Liver (tissue), 8 donors: ENCODE measurements at regions not wholly inside any gene's neighbourhood (a gene's known extent, or its start where the extent isn't known, plus 50 kb on each side); places are given as distances from the start of the nearest gene placed in this dataset.

Experiments
- DNase-seq: peaks from one replicate; pipeline ENCODE4 v3.0.0-alpha.2; 2017; ENCODE audit warnings: low spot score
- H3K27ac ChIP-seq, 2 donors: one replicate each; pipeline ENCODE4 v1.7.0; 2013; ENCODE audit warnings: inconsistent platforms in 2 of 2, low read length in 2 of 2, control low read depth in 1 of 2, low read depth in 1 of 2, mild to moderate bottlenecking in 1 of 2
- H3K27me3 ChIP-seq, 4 donors: one replicate each; pipeline versions ENCODE4 v1.6.1 to v1.7.0; 2013; ENCODE audit warnings: low read length in 3 of 4, inconsistent platforms in 1 of 4, mild to moderate bottlenecking in 1 of 4, moderate library complexity in 1 of 4; ENCODE audit not compliant: control insufficient read depth in 4 of 4, insufficient read depth in 4 of 4
- H3K36me3 ChIP-seq, 4 donors: one replicate each; pipeline versions ENCODE4 v1.6.1 to v1.7.0; 2013; ENCODE audit warnings: low read length in 3 of 4, mild to moderate bottlenecking in 3 of 4, low read depth in 1 of 4, moderate library complexity in 1 of 4; ENCODE audit not compliant: control insufficient read depth in 4 of 4, insufficient read depth in 3 of 4
- H3K4me1 ChIP-seq, 4 donors: one replicate each; pipeline versions ENCODE4 v1.6.1 to v1.7.0; 2013; ENCODE audit warnings: low read length in 3 of 4, mild to moderate bottlenecking in 3 of 4, moderate library complexity in 1 of 4; ENCODE audit not compliant: control insufficient read depth in 4 of 4, insufficient read depth in 4 of 4
- H3K4me3 ChIP-seq, 3 donors: one replicate each; pipeline versions ENCODE4 v1.6.1 to v1.7.0; 2013; ENCODE audit warnings: low read length in 3 of 3, control low read depth in 1 of 3, low read depth in 1 of 3, mild to moderate bottlenecking in 1 of 3
- H3K9ac ChIP-seq, 2 donors: one replicate each; pipeline ENCODE4 v1.7.0; 2013; ENCODE audit warnings: low read length in 2 of 2, mild to moderate bottlenecking in 2 of 2, moderate library complexity in 2 of 2, control low read depth in 1 of 2, low read depth in 1 of 2
- H3K9me3 ChIP-seq, 4 donors: one replicate each; pipeline versions ENCODE4 v1.6.1 to v1.7.0; 2013; ENCODE audit warnings: low read length in 3 of 4; ENCODE audit not compliant: control insufficient read depth in 4 of 4
- CTCF ChIP-seq: fragments of 150-350 bp; IDR thresholded peaks from 2 replicates; pipeline ENCODE4 v1.5.1; 2017; ENCODE audit warnings: improper control_type of control experiment, low read depth, low read length; ENCODE audit not compliant: missing input control
- FOXA1 ChIP-seq: IDR thresholded peaks from 2 replicates; pipeline ENCODE4 v1.6.1; 2016; ENCODE audit warnings: antibody characterized with exemption
- FOXA2 ChIP-seq: IDR thresholded peaks from 2 replicates; pipeline ENCODE4 v1.6.1; 2016; ENCODE audit warnings: antibody characterized with exemption
- HNF4A ChIP-seq, 2 donors: conservative IDR thresholded peaks; 2 replicates each; pipeline ENCODE4 v1.6.1; 2016; ENCODE audit warnings: antibody characterized with exemption in 2 of 2, mild to moderate bottlenecking in 2 of 2
- HNF4G ChIP-seq: IDR thresholded peaks from 2 replicates; pipeline ENCODE4 v1.6.1; 2016; ENCODE audit warnings: antibody characterized with exemption
- JUND ChIP-seq, 2 donors: IDR thresholded peaks; 2 replicates each; pipeline ENCODE4 v1.6.1; 2016; ENCODE audit warnings: antibody characterized with exemption in 2 of 2
- MAX ChIP-seq: IDR thresholded peaks from 2 replicates; pipeline ENCODE4 v1.6.1; 2016; ENCODE audit warnings: antibody characterized with exemption
- NR2F2 ChIP-seq: IDR thresholded peaks from 2 replicates; pipeline ENCODE4 v1.6.1; 2016; ENCODE audit warnings: antibody characterized with exemption
- RAD21 ChIP-seq, 2 donors: IDR thresholded peaks; 2 replicates each; pipeline ENCODE4 v1.6.1; 2016; ENCODE audit warnings: antibody characterized with exemption in 2 of 2, mild to moderate bottlenecking in 2 of 2
- REST ChIP-seq: IDR thresholded peaks from 2 replicates; pipeline ENCODE4 v1.6.1; 2016; ENCODE audit warnings: antibody characterized with exemption, mild to moderate bottlenecking
- RXRA ChIP-seq, 2 donors: IDR thresholded peaks; 2 replicates each; pipeline ENCODE4 v1.6.1; 2017 to 2018; ENCODE audit warnings: antibody characterized with exemption in 2 of 2, mild to moderate bottlenecking in 1 of 2
- SP1 ChIP-seq: IDR thresholded peaks from 2 replicates; pipeline ENCODE4 v1.6.1; 2018; ENCODE audit warnings: antibody characterized with exemption, mild to moderate bottlenecking
- TAF1 ChIP-seq: conservative IDR thresholded peaks from 2 replicates; pipeline ENCODE4 v1.6.1; 2016; ENCODE audit warnings: antibody characterized with exemption, mild to moderate bottlenecking
- WGBS: extraction: QIAGEN DNeasy Blood & Tissue Kit; methylation state at CpG from one replicate; pipeline ENCODE4 v1.1.7; 2013; 5-methylcytosine and 5-hydroxymethylcytosine counted together
- TF ChIP-seq, protein P1 (sequence below): IDR thresholded peaks from 2 replicates; pipeline ENCODE4 v1.6.1; 2016; ENCODE audit warnings: antibody characterized with exemption
- TF ChIP-seq, protein P2 (sequence below): IDR thresholded peaks from 2 replicates; pipeline ENCODE4 v1.6.1; 2016; ENCODE audit warnings: antibody characterized with exemption
- donor health status: healthy.
- donor health status: healthy.
- donor health status: healthy.
- donor health status: healthy.
- donor health status: healthy.

GRCh38 chr2:19490846-19491435 is 132.5 kb upstream of the OSR1 start:
- H3K36me3 ChIP-seq: no peaks in the 10 kb centered on the region
- peaks cover 0 to 2% (median 0%) of the 10 kb centered on the region in 4 donors for H3K27me3 ChIP-seq
- TF ChIP-seq, protein P1, sequence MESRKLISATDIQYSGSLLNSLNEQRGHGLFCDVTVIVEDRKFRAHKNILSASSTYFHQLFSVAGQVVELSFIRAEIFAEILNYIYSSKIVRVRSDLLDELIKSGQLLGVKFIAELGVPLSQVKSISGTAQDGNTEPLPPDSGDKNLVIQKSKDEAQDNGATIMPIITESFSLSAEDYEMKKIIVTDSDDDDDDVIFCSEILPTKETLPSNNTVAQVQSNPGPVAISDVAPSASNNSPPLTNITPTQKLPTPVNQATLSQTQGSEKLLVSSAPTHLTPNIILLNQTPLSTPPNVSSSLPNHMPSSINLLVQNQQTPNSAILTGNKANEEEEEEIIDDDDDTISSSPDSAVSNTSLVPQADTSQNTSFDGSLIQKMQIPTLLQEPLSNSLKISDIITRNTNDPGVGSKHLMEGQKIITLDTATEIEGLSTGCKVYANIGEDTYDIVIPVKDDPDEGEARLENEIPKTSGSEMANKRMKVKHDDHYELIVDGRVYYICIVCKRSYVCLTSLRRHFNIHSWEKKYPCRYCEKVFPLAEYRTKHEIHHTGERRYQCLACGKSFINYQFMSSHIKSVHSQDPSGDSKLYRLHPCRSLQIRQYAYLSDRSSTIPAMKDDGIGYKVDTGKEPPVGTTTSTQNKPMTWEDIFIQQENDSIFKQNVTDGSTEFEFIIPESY: no peak
- TF ChIP-seq MAX (no peak), CTCF (no peak), RAD21 (IDR thresholded peaks at IDR 0.05) (no peak), FOXA2 (no peak), TAF1 (no peak), JUND (IDR thresholded peaks at IDR 0.05) (no peak), RXRA (IDR thresholded peaks at IDR 0.05) (no peak), SP1 (no peak), REST (no peak), HNF4G (no peak), FOXA1 (no peak)
- TF ChIP-seq, protein P2, sequence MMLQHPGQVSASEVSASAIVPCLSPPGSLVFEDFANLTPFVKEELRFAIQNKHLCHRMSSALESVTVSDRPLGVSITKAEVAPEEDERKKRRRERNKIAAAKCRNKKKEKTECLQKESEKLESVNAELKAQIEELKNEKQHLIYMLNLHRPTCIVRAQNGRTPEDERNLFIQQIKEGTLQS: no peak
- no peaks in the 10 kb centered on the region for H3K4me1 ChIP-seq
- H3K27ac ChIP-seq: no peak overlapping the region
- no peak overlapping the region for H3K9ac ChIP-seq
- no peak for DNase-seq
- 74% methylated on average over 8 of the region's 8 CpGs for WGBS
- no peak overlapping the region for H3K4me3 ChIP-seq
- H3K9me3 ChIP-seq: no peaks in the 10 kb centered on the region

- no peak overlapping the region for H3K4me3 ChIP-seq
- H3K9me3 ChIP-seq: no peaks in the 10 kb centered on the region
- DNase-seq: no peak
- no peaks in the 10 kb centered on the region for H3K36me3 ChIP-seq
- H3K27ac ChIP-seq: no peak overlapping the region
- H3K9ac ChIP-seq: no peak overlapping the region
- no peaks in the 10 kb centered on the region for H3K4me1 ChIP-seq
- TF ChIP-seq, protein P1: no peak
- no peak for TF ChIP-seq HNF4A (conservative IDR thresholded peaks at IDR 0.05)
- TF ChIP-seq JUND (IDR thresholded peaks at IDR 0.05): no peak
- TF ChIP-seq, protein P2: no peak
- TF ChIP-seq RAD21 (IDR thresholded peaks at IDR 0.05): no peak
- TF ChIP-seq NR2F2: no peak
- no peak for TF ChIP-seq CTCF
- TF ChIP-seq MAX: no peak
- no peak for TF ChIP-seq FOXA1
- no peak for TF ChIP-seq FOXA2
- H3K27me3 ChIP-seq: peaks cover 0 to 2% (median 0%) of the 10 kb centered on the region in 4 donors
- 65% methylated on average over 4 of the region's 4 CpGs for WGBS
Measured at GRCh38 chr2:19488009-19488691, 129.7 kb upstream of the OSR1 start.
